ENCODE measurements at regions not wholly inside any gene's neighbourhood (a gene's known extent, or its start where the extent isn't known, plus 50 kb on each side); places are given as distances from the start of the nearest gene placed in this dataset.

GRCh38 chr15:67892559-67893377 is 52.9 kb upstream of the RNU6-1 start:
- no peak for DNase-seq

- no peak for DNase-seq
Observed at GRCh38 chr15:67895237-67895636, 55.4 kb upstream of the RNU6-1 start.

DNA sequence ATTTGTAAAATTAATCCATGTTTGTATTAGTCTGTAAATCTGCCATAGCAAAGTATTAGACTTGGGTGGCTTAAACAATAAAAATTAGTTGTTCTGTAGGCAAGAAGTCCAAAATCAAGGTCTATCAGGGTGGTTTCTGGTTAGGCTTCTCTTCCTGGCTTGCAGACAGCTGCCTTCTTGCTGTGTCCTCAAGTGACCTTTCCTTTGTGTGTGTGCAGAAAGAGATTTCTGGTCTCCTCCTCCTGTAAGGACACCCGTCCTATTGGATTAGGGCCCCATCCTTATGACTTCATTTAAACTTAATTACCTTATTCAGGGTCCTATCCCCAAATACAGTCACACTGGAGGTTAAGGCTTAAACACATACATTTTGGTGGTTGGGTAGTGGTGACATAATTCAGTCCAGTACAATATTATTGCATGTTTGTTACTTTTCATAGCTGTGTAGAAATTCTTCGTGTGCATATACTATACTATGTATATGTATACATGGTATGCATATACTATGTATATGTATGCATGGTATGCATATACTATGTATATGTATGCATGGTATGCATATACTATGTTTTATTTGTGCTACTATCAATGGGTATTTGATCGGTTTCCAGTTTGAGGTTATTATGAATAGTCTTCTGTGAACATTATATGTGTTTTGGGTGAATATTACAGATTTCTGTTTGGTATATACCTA is 57.9 kb upstream of the RNU6-1 start:
- DNase-seq, result no peak

DNA sequence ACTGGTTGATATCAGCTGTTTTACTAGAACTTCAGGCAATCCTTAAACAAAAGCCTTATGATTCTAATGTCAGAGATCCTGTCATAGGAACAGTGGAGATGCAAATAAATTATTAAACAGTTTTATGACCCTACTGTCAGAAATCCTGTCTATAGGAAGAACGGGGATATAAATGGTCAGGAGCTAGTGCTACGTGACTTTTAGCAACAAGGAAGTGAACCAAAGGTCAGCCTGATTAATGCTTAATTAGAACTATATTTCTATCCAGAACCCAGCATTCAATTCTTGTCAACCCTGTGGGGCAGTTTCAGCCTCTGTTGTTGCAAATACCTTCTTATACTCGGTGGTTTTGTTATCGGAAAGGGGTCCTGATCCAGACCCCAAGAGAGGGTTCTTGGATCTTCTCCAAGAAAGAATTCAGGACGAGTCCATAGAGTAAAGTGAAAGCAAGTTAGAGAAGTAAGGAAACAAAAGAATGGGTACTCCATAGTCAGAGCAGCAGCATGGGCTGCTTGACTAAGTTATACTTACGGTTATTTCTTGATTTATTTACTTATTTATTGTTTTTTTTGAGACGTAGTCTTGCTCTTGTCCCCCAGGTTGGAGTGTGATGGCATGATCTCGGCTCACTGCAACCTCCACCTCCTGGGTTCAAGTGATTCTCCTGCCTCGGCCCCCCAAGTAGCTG is 59.9 kb upstream of the RNU6-1 start:
- no peak for DNase-seq

DNA sequence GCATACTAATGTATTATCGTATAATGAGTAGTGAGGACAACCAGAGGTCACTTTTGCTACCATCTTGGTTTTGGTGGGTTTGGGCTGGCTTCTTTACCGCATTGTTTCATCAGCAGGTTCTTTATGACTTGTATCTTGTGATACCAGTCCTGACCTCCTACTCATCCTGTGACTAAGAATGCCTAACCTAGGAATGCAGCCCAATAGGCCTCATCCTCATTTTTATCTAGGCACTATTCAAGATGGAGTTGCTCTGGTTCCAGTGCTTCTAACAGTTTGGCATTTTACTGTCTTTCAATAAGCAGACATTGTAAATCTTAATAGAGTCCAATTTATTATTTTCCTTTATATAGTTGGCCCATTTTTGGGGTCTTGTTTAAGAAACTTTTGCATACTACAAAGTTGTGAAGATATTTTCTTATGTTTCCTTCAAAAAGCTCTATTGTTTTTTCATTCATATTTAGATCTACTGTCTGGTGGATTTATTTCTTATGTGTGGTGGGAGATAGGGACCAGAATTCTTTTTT is 60.8 kb upstream of the RNU6-1 start:
- no peak for DNase-seq

- DNase-seq, result no peak
Observed at GRCh38 chr15:67901922-67902321, 62.1 kb upstream of the RNU6-1 start.

DNA sequence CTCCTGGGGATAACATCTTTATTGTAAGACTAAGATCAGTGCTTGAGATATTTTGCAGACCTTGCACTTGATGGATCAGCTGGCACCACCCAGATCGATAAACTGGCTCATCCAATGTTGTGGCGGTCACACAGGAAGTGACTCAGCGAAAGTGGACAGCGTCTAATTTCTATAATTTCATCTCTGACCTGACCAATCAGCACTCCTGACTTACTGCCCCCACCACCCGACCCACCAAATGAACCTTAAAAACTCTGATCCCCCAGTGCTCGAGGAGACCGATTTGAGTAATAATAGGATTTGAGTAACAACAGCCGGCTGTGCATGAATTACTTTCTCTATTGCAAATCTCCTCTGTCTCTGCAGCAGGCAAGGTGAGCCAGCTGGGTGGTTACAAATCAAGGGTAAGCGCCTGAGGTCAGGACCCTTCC is 62.7 kb upstream of the RNU6-1 start:
- no peak for DNase-seq

- DNase-seq, result no peak
Observed at GRCh38 chr15:67903708-67904107, 63.9 kb upstream of the RNU6-1 start.

GRCh38 chr15:67905628-67906027 is 65.8 kb upstream of the RNU6-1 start:
- DNase-seq, result no peak

DNA sequence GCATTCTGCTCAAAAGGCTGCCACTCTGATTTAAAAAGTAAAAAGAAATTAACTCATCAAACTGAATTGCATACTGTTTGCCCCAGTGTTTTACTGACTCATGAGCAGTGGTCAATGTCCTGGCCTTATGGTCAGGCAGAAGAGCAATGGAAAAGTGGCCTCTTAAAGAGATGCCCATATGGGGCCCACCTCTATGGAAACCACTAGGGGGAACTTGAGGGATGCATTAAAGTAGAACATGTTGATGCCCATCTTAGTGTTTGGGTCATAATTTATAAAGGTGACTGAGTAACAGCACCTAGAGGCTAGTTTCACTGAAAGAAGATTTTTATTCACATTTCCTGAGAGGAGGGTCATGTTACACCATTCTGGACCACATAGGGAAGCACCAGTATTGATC is 66.5 kb upstream of the RNU6-1 start:
- DNase-seq, result no peak

- DNase-seq, result no peak
Observed at GRCh38 chr15:67907184-67907723, 67.4 kb upstream of the RNU6-1 start.

DNA sequence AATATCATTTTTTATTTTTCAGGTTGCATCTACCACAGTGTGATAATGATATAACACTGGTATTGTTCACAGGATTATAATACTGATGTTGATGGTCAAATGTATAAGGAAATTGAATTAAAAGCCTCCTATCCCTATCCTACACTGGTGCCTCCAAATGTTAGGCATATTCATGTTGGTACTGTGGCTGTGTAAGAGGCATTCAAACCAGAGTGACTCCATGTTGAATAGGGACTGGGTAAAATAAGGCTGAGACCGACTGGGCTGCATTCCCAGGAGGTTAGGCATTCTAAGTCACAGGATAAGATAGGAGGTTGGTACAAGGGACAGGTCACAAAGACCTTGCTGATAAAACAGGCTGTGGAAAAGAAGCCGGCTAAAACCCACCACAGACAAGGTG is 68.9 kb upstream of the RNU6-1 start:
- DNase-seq, result no peak

- DNase-seq, result no peak
Observed at GRCh38 chr15:67911727-67912126, 71.9 kb upstream of the RNU6-1 start.

DNA sequence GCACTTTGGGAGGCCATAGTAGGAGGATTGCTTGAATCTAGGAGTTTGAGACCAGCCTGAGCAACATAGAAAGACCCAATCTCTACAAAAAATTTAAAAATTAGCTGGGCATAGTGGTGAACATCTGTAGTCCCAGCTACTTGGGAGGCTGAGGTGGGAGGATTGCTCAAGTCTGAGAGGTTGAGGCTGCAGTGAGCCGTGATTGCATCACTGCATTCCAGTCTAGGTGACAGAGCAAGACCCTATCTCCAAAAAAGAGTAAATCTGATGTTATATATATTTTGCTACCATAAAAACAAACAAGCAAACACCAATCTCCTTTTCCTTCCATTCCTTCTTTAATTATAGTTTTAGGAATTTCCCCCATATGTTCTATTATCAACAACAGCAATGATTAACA is 74.2 kb upstream of the RNU6-1 start:
- DNase-seq, result no peak

- DNase-seq, result peak; percentile 60
Observed at GRCh38 chr15:67914537-67915460, 75.0 kb upstream of the RNU6-1 start.

GRCh38 chr15:67915461-67916374 is 75.9 kb upstream of the RNU6-1 start:
- peak; percentile 91 for DNase-seq

GRCh38 chr15:67916565-67916964 is 76.7 kb upstream of the RNU6-1 start:
- no peak for DNase-seq

DNA sequence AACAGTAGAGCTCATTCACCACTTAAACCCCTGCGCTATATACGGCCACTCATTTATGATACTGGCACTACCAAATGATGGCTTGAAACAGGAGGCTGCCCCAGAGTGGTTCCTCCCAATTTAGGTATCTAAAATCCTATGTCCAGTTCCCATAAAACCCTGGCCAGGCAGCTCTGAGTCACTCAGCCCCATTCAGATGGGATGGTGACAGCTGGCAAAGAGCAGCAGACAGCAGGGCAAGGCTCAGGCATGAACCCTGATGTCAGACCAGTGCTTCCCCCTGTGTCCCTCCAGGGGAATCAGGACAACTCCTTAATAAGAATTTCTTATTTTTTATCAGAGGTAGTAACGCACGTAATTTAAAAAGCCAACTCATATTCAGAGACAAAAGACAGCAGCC is 77.2 kb upstream of the RNU6-1 start:
- DNase-seq, result no peak

- DNase-seq, result no peak
Observed at GRCh38 chr15:67917636-67918035, 77.8 kb upstream of the RNU6-1 start.

DNA sequence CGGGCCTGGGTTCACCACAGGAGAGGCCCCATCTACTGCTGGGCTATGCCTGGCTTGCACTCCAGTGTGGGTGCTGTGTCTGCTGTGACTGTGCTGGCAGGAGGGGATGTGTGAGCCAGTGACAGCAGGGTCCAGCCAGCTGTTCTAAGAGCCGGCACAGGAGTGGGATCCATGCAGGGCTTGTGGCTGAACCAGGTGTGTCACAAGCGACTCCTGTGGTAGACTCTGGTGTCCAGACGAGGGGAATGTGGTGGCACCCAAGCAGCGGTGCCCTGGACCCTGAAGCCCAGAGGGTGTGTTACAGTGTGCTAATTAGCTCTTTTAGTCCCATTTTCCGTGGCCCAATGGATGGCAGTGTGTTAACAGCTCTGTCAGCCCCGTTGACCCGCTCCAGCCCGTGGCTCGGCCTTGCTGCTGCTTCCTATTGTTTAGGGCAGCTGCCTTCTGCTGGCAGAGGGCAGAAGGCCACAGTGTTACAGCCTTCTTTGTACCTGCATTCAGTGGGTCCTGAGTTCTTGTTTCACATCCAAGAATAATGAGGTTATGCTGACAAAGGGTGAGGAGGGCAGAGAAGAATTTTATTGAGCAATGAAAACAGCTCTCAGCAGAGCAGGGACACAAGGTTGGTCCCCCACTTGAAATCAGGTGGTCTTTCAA is 78.5 kb upstream of the RNU6-1 start:
- no peak for DNase-seq

Measured in NCI-H1105 treated with DMSO at 0.1 percent for 48 hours (cell line).